NCI-H82 (cell line): ENCODE measurements at regions not wholly inside any gene's neighbourhood (a gene's known extent, or its start where the extent isn't known, plus 50 kb on each side); places are given as distances from the start of the nearest gene placed in this dataset.
A peak's percentile ranks its signal among the peaks of the same experiment; 100 is the strongest.

Experiments
- DNase-seq: peaks from one replicate; lab custom pipeline; 2025; lab: John Stamatoyannopoulos, UW

DNA sequence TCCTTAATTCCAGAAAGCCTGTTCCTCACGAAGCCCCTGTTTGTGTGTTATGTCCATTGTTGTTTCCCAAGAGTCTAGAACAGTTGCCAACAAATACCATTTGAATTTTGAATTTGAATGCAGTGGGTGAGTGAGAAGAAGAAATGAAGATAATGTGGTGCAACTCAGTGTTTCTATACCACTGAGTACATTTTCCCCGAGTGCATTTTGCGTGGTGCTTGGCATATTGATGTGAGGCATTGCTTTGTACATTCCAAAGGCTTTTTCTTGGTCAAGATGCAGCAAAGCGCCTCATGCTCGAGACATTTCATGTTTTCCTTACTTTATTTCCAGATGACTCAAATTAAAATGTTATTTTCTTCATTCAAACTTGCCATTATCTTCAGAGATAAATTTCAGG, 253.1 kb upstream of the RPS6KA3 start:
- DNase-seq = no peak

DNA sequence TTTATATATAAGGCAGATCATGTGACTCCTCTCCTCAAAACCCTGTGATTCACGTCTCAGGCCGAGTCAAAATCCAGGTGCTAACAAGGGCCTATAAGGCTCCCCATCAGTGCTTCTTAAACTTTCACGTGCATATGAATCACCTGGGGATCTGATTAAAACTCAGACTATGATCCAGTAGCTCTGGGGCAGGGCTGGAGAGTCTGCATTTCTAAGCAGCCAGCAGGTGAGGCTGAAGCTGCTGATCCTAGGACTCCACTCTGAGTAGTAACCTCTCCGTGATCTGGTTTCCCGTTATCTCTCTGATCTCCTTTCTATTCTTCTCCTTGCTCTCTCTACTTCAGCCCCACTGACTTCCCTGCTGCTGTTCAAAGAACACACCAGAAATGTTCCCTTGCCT, 252.4 kb upstream of the RPS6KA3 start:
- DNase-seq = no peak

DNA sequence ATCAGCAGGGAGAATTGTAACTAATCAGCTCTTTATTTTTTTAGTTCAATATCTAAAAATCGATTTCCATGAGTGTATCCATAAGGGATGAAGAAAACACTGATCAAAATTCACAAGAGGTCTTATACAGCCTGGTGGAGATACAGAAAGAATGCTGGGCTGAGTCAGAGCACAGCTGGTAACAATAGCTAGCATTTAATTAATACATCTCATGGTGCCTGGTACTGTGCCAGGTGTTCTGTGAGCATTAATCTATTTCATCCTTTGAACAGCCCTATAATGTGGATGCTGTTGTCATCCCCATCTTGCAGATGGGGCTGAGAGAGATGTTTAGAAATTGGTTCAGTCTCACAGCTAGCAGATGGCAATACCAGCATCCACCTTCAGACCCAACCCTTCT, 250.9 kb upstream of the RPS6KA3 start:
- DNase-seq = peak; percentile 8

DNA sequence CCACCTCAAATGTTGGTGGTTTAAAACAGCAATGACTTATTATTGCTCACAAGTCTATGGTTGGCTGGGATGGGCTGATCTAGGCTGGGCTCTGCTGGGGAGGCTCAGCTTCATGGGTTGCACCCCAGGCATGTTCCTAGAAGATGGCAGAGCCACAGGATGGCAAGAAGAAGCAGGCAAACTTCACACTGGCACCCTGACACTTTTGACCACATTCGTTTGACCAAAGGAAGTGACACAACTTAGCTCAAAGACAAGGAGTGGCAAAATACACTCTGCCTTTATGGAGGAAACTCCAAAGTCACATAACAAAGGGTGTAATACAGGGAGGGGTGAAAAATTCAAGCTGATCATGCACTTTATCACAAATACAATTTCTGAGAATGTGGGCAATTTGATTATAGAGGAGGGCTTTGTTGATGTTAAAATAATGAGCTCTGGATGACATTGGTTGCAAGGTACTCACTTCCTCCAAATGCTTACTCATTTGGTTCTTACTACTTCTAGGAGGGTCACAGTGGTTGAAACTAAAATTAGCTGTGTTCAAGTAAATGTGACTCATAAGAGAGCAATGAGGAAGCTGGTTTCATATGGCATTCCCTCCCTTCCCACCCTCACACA, 249.2 kb upstream of the RPS6KA3 start:
- DNase-seq = no peak

DNA sequence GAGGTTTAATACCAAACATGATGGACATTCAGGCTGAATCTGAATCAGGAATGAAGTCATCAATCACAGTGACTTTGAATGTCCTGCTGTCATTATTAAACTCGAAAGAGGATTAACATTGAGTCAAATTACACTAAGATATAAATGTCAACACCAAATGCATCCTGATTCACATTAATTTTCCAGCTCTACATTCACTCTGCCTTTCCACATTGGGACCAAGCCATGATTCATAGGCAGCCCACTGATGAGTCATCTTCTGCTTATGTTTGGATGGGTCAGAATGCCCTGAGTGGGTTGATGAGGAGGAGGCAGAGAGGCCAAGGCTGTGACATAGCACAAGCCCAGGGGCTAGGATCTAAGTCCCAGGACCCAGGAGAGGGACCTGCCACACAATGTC, 247.6 kb upstream of the RPS6KA3 start:
- no peak for DNase-seq

DNA sequence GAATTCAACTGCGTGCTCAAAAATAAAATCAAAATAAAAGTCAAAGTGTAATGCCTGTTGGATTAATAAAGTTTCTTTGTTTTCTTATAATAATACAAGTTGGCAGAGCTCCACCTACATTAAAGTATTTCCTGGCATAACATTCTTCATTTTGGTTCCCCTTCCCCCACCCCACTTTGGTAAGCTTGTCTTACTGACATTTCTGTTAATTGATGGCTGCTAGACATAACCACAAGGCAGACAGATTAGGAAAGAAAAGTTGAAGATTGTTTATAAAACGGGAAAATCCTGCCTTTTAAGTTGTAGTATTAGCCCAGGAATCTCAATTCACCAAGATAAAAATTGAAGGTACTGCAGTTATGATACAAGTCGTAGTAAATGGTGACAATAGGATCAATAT, 246.5 kb upstream of the RPS6KA3 start:
- DNase-seq = no peak

DNA sequence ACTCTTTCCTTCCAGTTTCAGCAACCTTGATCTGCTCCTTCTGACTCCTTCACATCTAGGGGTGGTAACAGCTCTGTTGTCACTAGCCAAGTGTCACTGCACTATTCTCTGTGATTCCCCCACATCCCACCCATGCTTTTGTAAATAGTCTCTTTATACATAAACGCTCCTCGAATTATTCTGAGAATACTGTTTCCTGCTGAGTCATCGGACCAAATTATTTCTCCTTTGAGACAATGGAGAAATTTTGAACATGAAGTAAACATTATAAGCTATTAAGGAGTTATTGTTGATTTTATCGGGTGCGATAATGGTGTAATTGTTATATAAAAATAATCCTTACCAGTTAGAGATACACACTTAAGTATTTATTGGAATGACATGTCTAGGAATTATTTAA, 245.1 kb upstream of the RPS6KA3 start:
- DNase-seq = no peak

DNA sequence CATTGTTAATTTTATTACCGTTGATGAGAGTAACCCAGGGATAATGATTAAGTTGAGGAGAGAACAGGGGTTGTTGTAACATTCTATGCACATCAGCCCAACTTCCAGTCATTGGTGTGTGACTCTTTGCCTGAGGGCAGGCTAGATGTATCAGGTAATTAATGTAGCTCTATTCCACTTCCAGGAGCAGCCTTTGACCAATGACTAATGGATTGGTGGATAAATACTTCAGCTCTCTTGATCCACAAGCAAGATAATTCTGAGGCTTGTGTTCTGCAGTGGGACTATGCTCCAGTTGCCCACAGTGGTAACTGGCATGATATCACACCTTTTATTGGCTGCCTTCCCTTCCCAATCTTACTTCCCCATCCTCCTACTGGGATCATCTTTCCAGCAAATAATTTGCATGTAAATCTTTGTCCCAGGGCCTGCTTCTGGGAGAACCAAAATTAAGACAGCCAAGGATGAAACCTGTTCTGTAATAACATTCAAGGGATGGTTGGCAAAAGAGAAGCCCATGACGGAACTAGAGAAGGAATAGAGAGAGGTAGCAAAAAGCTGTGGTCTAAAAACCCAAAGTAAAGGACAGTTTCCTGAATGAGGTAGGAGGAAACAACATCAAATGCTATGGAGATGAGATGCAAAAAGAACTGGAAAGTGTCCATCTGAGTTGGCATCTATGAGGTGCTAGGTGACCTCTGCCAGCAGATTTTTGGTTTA, 241.4 kb upstream of the RPS6KA3 start:
- no peak for DNase-seq

DNA sequence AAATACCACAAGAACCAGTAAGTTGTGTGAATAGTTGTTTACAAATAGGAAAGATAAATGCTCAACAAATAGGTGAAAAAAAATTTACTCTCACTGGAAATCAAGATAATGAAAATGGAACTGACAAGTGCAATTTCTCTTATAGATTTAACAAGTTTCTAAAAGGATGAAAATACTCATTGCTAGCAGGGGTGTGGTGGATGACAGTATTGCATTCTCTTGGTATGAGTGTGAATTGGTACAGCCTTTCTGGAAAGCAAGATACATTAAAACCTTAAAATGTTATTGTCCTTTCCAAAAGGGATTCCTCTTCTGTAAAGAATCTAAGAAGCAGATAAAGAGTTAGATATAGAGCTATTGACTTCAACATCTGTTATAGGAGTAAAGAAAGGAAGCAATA, 240.0 kb upstream of the RPS6KA3 start:
- DNase-seq = no peak

DNA sequence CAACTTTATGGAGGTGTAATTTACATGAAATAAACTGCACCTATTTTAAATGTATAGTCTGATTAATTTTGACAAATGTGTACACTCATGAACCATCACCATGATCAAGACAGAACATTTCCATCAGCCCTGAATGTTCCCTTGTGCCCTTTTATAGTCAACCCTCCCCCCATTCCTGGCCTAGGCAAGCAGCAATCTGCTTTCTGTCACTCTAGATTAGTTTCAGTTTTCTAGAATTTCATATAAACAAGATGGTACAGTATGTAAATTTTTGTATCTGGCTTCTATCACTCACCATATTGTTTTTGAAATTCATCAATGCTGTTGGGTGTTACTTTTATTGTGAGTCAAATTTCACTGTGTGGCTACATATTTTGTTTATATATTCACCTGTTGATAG, 234.2 kb upstream of the RPS6KA3 start:
- DNase-seq = no peak

DNA sequence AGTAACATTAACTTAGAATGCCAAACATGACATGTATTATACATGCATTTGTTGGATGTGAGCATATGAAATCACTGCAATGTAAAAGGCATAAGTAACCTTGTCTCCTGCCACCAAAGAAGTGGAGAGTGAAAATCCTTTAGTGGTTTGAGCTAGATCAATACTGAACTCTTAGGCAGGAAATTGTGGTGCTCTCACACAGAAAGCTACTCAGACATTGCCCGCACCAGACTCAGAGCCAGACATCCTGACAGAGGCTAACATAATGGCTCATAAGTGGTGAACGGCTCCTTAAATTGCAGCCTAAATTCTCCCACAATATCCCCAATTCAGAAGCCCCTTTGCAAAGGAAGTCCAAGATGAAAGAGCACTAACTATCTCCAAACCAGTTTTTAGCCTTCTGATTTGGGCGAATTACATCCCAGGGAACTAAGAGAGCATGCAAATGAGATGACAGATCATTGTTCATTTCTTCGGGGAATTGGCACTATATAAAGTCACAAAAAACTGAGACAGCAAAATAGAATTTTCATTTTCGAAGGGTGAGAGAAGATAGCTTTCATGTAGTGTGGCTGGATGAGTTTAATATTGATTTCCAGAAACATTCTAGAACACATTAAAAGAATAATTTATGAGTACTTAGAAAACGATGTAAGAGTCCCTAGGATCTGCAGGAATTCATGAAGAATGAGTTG, 233.6 kb upstream of the RPS6KA3 start:
- no peak for DNase-seq

DNA sequence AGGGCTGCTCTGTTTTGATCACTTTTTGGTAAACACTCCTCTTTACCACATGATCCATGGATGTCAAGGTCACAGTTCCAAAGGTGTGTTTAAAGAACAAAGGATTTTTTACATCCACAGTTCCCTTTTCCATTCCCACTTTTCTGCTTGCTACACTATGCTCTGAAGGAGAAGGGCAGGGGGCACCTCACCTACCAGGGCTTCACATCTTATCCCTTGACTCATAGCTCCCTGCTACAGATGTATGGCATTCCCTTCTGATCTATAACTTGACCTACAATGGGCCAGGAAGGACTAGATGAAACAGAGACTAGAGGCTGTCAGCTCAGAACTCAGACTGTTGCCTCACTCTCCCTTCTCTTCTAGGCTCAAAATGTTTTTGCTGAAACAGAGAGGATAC, 233.1 kb upstream of the RPS6KA3 start:
- no peak for DNase-seq

DNA sequence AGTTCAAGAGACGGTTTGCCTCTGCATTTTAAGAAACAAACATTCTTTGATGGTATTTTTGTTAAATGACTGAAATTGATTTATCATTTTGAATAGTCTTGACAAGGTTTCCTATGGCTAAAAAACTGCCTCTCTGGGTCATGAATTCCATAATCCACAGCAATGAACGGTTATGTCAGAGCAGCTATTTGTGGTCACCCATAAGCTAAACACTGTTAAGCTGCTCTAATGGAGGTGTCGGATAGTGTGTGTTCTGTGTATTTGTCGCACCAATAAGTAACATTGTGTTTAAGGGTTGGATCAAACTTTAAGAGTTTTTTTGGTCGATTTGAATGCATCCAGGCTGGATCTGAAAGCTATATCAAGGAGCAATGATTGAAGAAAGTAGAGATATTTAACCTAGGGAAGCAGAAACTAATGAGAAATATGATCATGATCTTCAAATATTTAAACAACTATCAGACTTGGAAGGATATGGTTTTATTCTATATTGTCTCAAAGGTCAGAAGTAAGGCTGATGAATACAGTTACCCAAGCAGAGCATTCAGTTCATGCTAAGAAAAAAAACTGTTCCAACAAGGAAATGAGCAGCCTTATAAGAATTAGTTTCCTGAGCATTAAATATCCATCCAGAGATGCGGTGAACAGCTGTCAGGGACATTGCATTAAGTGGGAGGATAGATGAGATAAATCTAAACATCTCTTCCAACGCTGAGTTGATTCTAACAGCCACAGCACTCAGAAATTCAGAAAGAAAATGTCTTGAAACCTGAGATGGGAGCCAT, 232.3 kb upstream of the RPS6KA3 start:
- DNase-seq = peak; percentile 3

DNA sequence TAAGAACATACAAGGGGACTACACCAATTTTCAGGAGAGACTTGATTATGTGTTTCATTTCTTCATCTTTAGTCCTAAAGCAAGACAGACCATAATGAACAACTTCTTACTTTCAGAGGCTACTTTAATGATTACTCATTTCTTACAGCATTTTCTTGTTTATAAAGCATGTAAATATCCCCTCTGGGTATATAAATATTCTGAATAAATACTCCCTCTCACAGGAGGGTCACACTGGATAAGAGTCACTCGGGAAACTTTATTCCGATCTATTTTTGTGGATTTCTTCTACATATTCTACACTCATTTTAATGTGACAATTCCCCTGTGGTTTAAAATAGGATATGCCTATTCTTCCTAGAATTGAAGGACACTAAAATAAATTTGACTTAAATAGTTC, 228.9 kb upstream of the RPS6KA3 start:
- no peak for DNase-seq

DNA sequence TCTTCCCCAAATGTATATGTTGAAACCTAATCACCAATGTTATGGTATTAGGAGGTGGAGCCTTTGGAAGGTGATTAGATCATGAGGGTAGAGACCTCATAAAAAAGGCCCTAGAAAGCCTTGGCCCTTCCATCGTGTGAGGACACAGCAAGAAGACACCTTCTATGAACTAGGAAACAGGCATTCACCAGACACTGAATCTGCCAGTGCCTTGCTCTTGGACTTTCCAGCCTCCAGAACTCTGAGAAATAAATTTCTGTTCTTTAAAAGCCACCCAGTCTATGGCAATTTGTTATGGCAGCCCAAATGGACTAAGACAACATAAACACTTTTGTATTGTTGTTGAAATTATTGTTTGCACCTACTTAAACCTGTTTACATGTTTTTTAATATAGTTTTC, 221.8 kb upstream of the RPS6KA3 start:
- DNase-seq = no peak

DNA sequence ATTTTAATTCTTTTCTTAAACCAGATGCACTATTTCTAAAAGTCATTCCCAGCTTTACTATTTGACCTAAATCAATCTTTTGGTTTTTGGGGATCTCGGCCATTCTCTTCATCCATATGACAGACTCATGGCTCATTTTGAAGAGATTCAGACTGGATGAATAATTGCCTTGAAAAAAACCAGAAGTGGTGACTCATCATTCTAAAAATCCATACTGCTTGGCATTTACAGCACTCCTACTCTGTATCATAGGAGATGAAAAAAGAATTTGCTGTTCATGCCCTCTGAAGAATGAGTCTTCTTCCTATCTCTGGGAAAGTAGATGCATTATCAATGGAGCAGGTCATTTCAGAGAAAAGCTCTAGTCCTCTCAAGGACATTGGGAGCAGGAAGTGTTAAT, 220.5 kb upstream of the RPS6KA3 start:
- no peak for DNase-seq

DNA sequence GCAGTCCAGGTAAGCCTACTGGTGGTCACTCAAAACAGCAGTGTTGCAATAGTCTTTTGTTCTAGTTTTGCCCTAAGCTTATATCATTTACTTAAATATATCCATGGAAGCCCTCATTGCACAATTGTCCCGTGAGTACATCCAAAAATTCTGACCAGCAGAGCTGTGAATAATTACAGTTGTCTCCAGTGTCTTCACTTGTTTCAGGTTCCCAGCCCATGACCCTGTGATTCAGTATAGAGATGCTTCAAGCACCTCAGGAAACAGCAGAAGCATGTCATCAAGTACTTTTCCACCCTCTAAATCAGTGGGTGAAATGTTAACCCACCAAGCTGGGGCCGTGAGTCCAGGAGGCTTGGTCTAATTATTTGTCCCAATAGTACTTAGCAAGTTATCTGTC, 214.9 kb upstream of the RPS6KA3 start:
- no peak for DNase-seq

DNA sequence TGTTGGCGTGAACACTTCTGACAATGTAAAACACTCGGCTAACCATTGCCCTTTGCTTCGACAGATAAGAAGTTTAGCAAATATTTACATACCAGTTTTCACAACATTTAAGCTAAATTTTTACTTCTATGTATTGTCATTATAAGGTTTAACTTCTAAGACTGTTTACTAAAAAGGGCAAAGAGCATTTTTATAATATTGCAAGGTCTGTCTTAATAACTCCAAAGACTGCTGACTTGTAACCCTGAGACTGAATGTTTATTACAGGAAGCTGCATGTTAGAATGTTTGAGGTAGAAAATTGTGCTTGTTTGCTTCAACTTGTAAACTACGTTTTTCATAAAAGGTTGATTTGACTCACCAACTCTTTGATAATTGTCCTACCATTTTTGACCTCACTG, 213.2 kb upstream of the RPS6KA3 start:
- no peak for DNase-seq

DNA sequence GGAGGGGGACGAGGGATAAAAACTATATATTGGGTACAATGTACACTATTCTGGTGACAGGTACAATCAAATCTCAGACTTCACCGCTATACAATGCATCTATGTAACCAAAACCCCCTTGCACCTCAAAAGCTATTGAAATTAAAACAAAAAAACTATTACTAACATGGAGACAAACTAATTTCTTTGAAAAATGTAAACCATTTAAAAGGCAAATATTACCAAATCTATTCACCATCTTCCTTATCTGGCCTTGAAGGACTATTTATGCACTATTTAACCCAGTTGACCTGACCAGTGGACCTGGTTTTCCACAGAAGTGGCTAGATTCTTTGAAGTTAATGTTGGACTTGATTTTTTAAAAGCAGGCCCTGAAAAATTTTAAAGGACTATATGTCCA, 212.3 kb upstream of the RPS6KA3 start:
- no peak for DNase-seq

DNA sequence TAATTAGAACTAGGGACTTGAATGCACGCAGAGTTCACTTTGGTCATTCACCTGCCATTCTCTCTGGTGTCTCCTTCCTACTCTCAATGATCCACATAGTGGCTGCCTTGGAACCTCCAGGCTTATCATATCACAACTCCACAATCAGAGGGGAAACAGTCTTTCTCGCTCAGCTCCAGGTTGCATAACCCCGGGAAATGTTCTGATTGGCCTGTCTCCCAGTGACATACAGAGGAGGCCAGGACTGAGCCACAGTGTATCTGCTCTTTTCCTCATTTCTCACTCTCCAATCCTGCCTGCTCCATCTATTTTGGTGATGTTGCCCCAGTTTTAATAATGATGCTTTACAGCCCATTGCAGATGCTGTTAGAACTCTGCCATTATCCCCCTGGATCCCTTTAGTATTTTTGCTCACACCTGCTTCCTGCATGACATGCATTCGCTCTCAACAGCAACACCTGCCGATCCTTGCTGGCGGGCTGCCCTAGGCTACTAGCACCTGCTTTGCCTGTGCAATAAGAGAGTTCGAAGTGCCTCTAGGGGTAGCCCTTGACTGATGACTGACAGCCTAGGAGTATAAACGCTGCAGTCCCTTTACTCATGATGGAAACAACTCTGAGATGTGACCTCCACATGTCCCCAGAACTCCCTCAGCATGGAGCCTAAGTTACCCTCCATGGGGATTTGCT, 211.3 kb upstream of the RPS6KA3 start:
- DNase-seq = no peak

DNA sequence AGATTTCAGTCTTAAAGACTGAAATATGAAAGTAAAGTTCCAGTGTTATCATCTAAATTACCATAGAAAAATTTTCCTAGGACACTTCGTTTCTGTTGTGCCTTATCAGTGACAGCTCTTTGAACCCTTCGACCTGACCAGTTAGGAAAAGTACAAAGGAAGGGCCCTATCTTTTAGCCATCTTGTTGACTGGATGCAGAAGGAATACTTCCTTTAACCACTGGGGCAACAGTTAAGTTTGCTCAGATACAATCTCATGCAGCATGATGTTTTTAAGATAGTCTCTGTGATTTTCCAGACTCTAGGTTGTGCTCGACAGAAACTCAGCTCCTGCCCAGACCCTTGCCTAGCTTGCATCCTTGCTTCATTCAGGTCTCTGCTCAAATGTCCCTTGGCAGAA, 210.5 kb upstream of the RPS6KA3 start:
- no peak for DNase-seq

DNA sequence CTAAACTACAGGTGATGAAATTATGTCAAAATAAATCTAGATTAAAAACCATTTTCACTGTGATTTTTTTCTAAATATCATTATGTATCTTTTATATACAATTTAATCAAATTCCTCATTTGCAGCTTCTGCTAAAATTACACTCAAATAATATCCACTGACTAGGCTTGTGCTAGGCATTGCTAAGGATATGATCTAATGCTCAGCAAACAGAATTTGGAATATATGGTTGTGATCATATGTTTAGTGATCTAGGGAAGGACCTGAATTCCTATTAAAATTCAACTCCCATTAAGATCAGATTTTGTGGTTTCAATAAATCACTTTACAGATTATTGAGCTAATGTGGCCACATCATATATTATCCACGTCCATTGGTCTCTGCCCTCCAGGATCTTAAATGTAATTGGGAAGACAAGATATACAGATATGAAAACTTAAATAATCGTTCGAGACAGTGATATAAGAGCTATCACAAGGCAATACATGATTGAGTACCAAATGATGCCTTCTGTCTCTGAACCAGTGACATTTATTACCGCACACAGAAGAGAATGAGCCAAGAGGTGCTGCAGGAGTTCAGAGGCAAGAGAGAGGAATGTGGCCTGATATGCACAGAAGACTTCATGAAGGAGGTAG, 206.0 kb upstream of the RPS6KA3 start:
- DNase-seq = no peak
